ENCODE measurements at regions not wholly inside any gene's neighbourhood (a gene's known extent, or its start where the extent isn't known, plus 50 kb on each side); places are given as distances from the start of the nearest gene placed in this dataset.

DNA sequence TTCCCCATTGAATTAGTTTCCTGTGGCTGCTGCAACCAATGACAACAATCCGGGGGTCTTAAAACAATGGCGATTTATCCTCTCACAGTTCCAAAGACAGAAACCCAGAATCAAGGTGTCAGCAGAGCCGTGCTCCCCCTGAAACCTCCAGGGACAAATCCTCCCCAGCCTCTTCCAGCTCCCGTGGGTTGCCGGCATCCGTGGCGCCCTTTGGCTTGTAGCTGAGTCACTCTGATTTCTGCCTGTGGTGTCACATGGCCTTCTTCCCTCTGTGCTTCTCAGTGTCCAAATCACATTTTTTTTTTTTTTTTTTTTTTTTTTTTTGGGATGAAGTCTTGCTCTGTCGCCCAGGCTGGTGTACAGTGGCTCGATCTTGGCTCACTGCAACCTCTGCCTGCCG lies 64.5 kb upstream of the STX18 start:
- Histone ChIP-seq H3K4me3 (no peak overlapping the region), H3K27me3 (ENCODE audit: insufficient read depth, low read depth) (no peaks in the 10 kb centered on the region), H3K79me2 (ENCODE audit: low read depth) (no peaks in the 10 kb centered on the region), H3K4me1 (replicated peaks; ENCODE audit: insufficient read depth) (no peaks in the 10 kb centered on the region), H3K9me2 (ENCODE audit: insufficient read depth) (no peaks in the 10 kb centered on the region), H2AFZ (no peak overlapping the region), H4K20me1 (ENCODE audit: insufficient read depth) (no peaks in the 10 kb centered on the region), H3K4me2 (no peak overlapping the region), H3K27ac (no peak overlapping the region), H3F3A (ENCODE audit: insufficient read depth, low read depth) (no peaks in the 10 kb centered on the region), H3K36me3 (ENCODE audit: low read depth) (no peaks in the 10 kb centered on the region), H3K9me3 (ENCODE audit: insufficient read depth, low read depth) (no peaks in the 10 kb centered on the region)
- CTCF ChIA-PET: no interaction called here
- TF ChIP-seq EZH2 (IDR thresholded peaks at IDR 0.05; ENCODE audit: low read depth): no peak
- TF ChIP-seq, protein P1, sequence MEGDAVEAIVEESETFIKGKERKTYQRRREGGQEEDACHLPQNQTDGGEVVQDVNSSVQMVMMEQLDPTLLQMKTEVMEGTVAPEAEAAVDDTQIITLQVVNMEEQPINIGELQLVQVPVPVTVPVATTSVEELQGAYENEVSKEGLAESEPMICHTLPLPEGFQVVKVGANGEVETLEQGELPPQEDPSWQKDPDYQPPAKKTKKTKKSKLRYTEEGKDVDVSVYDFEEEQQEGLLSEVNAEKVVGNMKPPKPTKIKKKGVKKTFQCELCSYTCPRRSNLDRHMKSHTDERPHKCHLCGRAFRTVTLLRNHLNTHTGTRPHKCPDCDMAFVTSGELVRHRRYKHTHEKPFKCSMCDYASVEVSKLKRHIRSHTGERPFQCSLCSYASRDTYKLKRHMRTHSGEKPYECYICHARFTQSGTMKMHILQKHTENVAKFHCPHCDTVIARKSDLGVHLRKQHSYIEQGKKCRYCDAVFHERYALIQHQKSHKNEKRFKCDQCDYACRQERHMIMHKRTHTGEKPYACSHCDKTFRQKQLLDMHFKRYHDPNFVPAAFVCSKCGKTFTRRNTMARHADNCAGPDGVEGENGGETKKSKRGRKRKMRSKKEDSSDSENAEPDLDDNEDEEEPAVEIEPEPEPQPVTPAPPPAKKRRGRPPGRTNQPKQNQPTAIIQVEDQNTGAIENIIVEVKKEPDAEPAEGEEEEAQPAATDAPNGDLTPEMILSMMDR (conservative IDR thresholded peaks at IDR 0.05): no peak
- intact Hi-C loops (cut with micrococcal nuclease; ENCODE audit: unreplicated experiment): no loop called here
- DNase-seq: no peak
- no TSS peak for BruUV-seq (replicated peaks)
- POLR2A ChIA-PET (ENCODE audit: unreplicated experiment): no interaction called here

DNA sequence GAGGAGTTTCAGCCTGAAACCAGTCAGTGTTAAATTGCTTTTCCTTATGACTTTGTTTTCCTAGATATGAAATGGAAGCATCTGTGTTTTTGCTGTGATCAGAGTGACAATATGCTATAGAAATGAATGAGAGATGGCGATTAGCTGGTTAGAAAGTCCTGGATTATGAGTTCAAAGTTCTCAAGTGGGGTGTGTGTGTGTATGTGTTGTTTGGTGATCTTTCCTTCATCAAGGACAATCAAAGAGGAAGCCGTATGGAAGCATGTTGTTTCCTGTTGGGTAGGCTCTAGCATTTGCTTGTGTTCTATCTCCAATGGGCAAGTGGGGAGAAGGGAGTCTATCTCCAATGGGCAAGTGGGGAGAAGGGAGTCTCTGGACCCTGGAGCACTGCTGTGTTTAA lies 64.0 kb upstream of the STX18 start:
- no peak for TF ChIP-seq EZH2 (IDR thresholded peaks at IDR 0.05; ENCODE audit: low read depth)
- TF ChIP-seq, protein P1 (conservative IDR thresholded peaks at IDR 0.05): no peak
- CTCF ChIA-PET: no interaction called here
- DNase-seq: no peak
- no peak overlapping the region for H3K4me2 ChIP-seq
- no peaks in the 10 kb centered on the region for H3K79me2 ChIP-seq (ENCODE audit: low read depth)
- H4K20me1 ChIP-seq (ENCODE audit: insufficient read depth): no peaks in the 10 kb centered on the region
- H3F3A ChIP-seq (ENCODE audit: insufficient read depth, low read depth): no peaks in the 10 kb centered on the region
- intact Hi-C loops (cut with micrococcal nuclease; ENCODE audit: unreplicated experiment): no loop called here
- H3K4me1 ChIP-seq (replicated peaks; ENCODE audit: insufficient read depth): no peaks in the 10 kb centered on the region
- no peaks in the 10 kb centered on the region for H3K9me3 ChIP-seq (ENCODE audit: insufficient read depth, low read depth)
- no peaks in the 10 kb centered on the region for H3K36me3 ChIP-seq (ENCODE audit: low read depth)
- H3K27ac ChIP-seq: no peak overlapping the region
- POLR2A ChIA-PET (ENCODE audit: unreplicated experiment): no interaction called here
- BruUV-seq (replicated peaks): no TSS peak
- no peak overlapping the region for H2AFZ ChIP-seq
- H3K4me3 ChIP-seq: no peak overlapping the region
- H3K9me2 ChIP-seq (ENCODE audit: insufficient read depth): no peaks in the 10 kb centered on the region
- H3K27me3 ChIP-seq (ENCODE audit: insufficient read depth, low read depth): no peaks in the 10 kb centered on the region

DNA sequence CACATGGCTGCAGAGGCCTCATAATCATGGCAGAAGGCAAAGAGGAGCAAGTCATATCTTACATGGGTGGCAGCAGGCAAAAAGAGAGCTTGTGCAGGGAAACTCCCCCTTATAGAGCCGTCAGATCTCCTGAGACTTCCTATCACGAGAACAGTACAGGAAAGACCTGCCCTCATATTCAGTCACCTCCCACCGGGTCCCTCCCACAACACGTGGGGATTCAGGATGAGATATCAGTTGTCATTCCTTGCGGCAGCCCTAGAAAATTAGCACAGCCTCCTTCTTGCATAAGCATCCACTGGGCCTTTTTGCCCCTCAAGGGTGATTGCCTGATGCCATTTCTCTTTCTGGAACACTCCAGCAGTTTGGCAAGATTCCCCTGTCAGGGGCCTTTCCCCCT lies 61.7 kb upstream of the STX18 start:
- H3F3A ChIP-seq (ENCODE audit: insufficient read depth, low read depth): no peaks in the 10 kb centered on the region
- H3K79me2 ChIP-seq (ENCODE audit: low read depth): no peaks in the 10 kb centered on the region
- no peaks in the 10 kb centered on the region for H3K4me1 ChIP-seq (replicated peaks; ENCODE audit: insufficient read depth)
- DNase-seq: no peak
- no peak overlapping the region for H3K4me2 ChIP-seq
- ChIA-PET POLR2A (ENCODE audit: unreplicated experiment) (no interaction called here), CTCF (no interaction called here)
- no peak overlapping the region for H3K4me3 ChIP-seq
- no peak for TF ChIP-seq EZH2 (IDR thresholded peaks at IDR 0.05; ENCODE audit: low read depth)
- TF ChIP-seq, protein P1 (conservative IDR thresholded peaks at IDR 0.05): no peak
- no peak overlapping the region for H2AFZ ChIP-seq
- intact Hi-C loops (cut with micrococcal nuclease; ENCODE audit: unreplicated experiment): no loop called here
- no TSS peak for BruUV-seq (replicated peaks)
- no peaks in the 10 kb centered on the region for H3K36me3 ChIP-seq (ENCODE audit: low read depth)
- no peaks in the 10 kb centered on the region for H3K9me3 ChIP-seq (ENCODE audit: insufficient read depth, low read depth)
- H3K27ac ChIP-seq: no peak overlapping the region
- H4K20me1 ChIP-seq (ENCODE audit: insufficient read depth): no peaks in the 10 kb centered on the region
- no peaks in the 10 kb centered on the region for H3K9me2 ChIP-seq (ENCODE audit: insufficient read depth)
- no peaks in the 10 kb centered on the region for H3K27me3 ChIP-seq (ENCODE audit: insufficient read depth, low read depth)

Data from PC-9 (cell line).